ENCODE measurements at regions not wholly inside any gene's neighbourhood (a gene's known extent, or its start where the extent isn't known, plus 50 kb on each side); places are given as distances from the start of the nearest gene placed in this dataset.

DNA sequence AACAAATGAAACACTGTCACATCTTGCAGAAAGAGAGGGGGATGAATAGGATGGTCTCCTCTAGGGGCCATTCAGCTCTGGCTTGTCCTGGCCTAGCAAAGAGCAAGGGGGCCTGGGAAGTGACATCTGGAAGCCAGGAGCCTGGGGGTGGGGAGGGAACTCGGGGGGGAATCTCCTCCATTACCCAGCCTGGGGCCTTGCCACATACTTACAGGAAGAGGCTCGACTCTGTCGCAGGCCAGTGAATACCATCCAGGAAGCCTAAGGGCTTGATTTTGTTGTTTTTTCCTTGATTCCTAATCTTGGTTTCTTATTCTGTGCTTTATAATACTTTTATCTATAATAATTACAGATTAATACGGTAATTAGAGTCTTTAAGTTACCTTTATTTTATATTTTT lies 797.5 kb upstream of the ID2 start:
- Histone ChIP-seq H3K27ac (no peak overlapping the region), H3K4me1 (peaks cover 0 to 14% (median 8%) of the 10 kb centered on the region in 4 donors), H3K36me3 (no peaks in the 10 kb centered on the region), H3K4me3 (no peak overlapping the region), H3K9me3 (no peaks in the 10 kb centered on the region), H3K27me3 (no peaks in the 10 kb centered on the region)
- no peak for DNase-seq
- WGBS, 2 donors: 78 to 80% methylated on average over 4 of the region's 4 CpGs
- TF ChIP-seq EP300 (IDR thresholded peaks at IDR 0.05): no peak
- intact Hi-C loops (cut with DNase I): no loop called here

DNA sequence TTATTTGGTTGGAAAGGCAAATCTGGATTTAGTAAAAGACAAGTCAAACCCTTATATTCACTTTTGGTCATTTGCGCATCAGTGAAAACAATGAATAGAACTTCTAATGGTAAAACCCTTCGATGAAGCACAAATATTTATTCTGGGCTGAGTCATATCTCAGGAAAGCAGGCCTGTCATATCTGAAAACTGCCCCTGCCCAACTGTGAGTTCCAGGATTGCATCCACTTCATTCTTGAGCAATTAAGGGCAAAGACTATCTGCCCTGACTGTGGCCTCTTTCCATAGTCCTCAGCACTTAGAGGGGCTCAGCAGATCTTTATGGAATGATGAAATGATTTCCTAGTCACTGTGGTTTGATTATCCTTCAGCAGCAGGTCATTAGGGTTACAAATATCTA lies 795.2 kb upstream of the ID2 start:
- TF ChIP-seq, protein P1, sequence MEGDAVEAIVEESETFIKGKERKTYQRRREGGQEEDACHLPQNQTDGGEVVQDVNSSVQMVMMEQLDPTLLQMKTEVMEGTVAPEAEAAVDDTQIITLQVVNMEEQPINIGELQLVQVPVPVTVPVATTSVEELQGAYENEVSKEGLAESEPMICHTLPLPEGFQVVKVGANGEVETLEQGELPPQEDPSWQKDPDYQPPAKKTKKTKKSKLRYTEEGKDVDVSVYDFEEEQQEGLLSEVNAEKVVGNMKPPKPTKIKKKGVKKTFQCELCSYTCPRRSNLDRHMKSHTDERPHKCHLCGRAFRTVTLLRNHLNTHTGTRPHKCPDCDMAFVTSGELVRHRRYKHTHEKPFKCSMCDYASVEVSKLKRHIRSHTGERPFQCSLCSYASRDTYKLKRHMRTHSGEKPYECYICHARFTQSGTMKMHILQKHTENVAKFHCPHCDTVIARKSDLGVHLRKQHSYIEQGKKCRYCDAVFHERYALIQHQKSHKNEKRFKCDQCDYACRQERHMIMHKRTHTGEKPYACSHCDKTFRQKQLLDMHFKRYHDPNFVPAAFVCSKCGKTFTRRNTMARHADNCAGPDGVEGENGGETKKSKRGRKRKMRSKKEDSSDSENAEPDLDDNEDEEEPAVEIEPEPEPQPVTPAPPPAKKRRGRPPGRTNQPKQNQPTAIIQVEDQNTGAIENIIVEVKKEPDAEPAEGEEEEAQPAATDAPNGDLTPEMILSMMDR (IDR thresholded peaks at IDR 0.05): no peak
- TF ChIP-seq POLR2AphosphoS5 (IDR thresholded peaks at IDR 0.05) (no peak), EP300 (IDR thresholded peaks at IDR 0.05) (no peak), POLR2A (IDR thresholded peaks at IDR 0.05) (no peak)
- intact Hi-C loops (cut with DNase I): no loop called here
- Histone ChIP-seq H3K4me3 (no peak overlapping the region), H3K4me1 (no peaks in the 10 kb centered on the region), H3K27me3 (no peaks in the 10 kb centered on the region), H3K36me3 (no peaks in the 10 kb centered on the region), H3K9me3 (no peaks in the 10 kb centered on the region), H3K27ac (no peak overlapping the region)
- DNase-seq: no peak
- WGBS, 2 donors: 57 to 78% methylated on average over 2 of the region's 2 CpGs

DNA sequence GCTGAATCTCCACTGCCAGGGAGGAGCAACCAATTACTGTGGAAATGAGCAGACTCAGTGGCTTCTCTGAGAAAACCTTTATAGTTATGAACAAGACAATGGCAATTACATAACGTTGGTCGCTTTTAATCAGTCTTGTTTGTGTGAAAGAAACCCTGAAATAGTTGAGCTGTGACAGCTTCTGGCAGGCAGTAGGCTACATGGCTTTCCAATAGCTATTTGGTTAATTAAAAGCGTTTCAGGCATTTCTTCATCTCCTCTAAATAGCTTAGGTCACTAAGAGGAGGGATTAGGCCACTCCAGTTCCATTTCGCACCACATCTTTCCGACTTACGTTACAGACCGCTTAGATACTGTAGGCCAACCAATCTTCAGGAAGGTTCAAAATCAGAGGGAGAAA lies 794.4 kb upstream of the ID2 start:
- intact Hi-C loops (cut with DNase I): no loop called here
- no peak overlapping the region for H3K27ac ChIP-seq
- no peaks in the 10 kb centered on the region for H3K9me3 ChIP-seq
- DNase-seq: no peak
- no peaks in the 10 kb centered on the region for H3K36me3 ChIP-seq
- no peaks in the 10 kb centered on the region for H3K4me1 ChIP-seq
- H3K27me3 ChIP-seq: no peaks in the 10 kb centered on the region
- H3K4me3 ChIP-seq: no peak overlapping the region
- 92 to 93% methylated on average over 7 of the region's 7 CpGs for WGBS, 2 donors
- TF ChIP-seq EP300 (IDR thresholded peaks at IDR 0.05) (no peak), POLR2AphosphoS5 (IDR thresholded peaks at IDR 0.05) (no peak), POLR2A (IDR thresholded peaks at IDR 0.05) (no peak)
- TF ChIP-seq, protein P1 (IDR thresholded peaks at IDR 0.05): no peak

DNA sequence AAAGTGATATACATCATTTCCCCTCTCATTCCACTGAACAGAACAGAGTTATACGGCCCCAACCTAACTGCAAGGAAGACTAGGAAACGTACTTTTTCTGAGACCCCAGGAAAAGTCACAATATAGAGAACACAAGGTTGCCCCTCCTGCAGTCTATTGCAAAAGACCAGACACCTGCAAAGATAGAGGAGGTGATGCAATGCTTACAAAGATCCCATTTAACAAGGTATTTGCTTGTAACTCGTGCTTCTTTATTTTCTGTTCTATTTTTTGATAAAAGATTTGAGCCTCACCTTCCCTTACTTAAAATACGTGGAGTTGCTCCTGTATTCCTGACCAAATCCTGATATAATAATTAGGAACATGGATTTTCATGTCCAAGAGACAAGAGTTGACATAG lies 793.0 kb upstream of the ID2 start:
- TF ChIP-seq POLR2AphosphoS5 (IDR thresholded peaks at IDR 0.05) (no peak), POLR2A (IDR thresholded peaks at IDR 0.05) (no peak), EP300 (IDR thresholded peaks at IDR 0.05) (no peak)
- TF ChIP-seq, protein P1 (IDR thresholded peaks at IDR 0.05): no peak
- Histone ChIP-seq H3K27ac (no peak overlapping the region), H3K9me3 (no peaks in the 10 kb centered on the region), H3K36me3 (no peaks in the 10 kb centered on the region), H3K4me3 (no peak overlapping the region), H3K27me3 (no peaks in the 10 kb centered on the region), H3K4me1 (no peaks in the 10 kb centered on the region)
- 81 to 84% methylated on average over 4 of the region's 4 CpGs for WGBS, 2 donors
- DNase-seq: no peak
- intact Hi-C loops (cut with DNase I): no loop called here

DNA sequence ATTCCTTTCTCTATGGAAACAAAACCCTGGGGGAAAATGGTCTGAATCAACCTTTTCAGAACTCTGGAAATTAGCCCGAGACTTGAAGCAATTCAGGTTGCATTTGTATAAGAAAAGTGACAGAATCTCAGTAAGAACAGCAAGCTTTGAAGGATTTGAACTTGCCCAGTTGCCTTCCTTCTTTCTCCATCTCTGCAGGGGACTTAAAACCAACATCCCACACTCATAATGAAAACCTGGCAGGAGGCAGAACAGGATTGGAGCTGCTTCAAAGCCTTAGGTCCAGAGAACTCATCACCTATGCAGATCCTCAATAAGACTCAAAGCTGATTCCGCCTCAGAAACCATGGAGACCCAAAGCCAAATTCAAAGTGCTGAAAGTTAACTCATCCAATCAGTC lies 790.5 kb upstream of the ID2 start:
- no peak overlapping the region for H3K27ac ChIP-seq
- no peaks in the 10 kb centered on the region for H3K9me3 ChIP-seq
- peaks cover 0 to 8% (median 2%) of the 10 kb centered on the region in 4 donors for H3K4me1 ChIP-seq
- no peaks in the 10 kb centered on the region for H3K27me3 ChIP-seq
- WGBS, 2 donors: 89 to 91% methylated on average over 2 of the region's 2 CpGs
- TF ChIP-seq, protein P1 (IDR thresholded peaks at IDR 0.05): no peak
- DNase-seq: no peak
- no peak overlapping the region for H3K4me3 ChIP-seq
- intact Hi-C loops (cut with DNase I): no loop called here
- no peaks in the 10 kb centered on the region for H3K36me3 ChIP-seq
